DND-41 (cell line): ENCODE measurements at regions not wholly inside any gene's neighbourhood (a gene's known extent, or its start where the extent isn't known, plus 50 kb on each side); places are given as distances from the start of the nearest gene placed in this dataset.
"Not testable (repeated sequence)": the region's sequence is repeated elsewhere in the genome, so short reads cannot be mapped to it uniquely, and the experiment has no call there.

Experiments
- ATAC-seq: fragments of 200-7000 bp; cut with Tn5 transposase; 3 replicates; pipeline ENCODE4 v1.9.1; 2021; ENCODE audit warnings: low read depth; ENCODE audit not compliant: insufficient read depth
- DNase-seq: peaks from one replicate; pipeline ENCODE4 v3.0.0-alpha.2; 2020
- H2AFZ ChIP-seq: 2 replicates; pipeline ENCODE4 v1.6.0; 2012; ENCODE audit warnings: low read depth, low read length
- H3K27ac ChIP-seq: 2 replicates; pipeline ENCODE4 v1.5.1; 2012; ENCODE audit warnings: low read length, inconsistent platforms
- H3K27me3 ChIP-seq: fragments of 200-600 bp; sonication (generic); 2 replicates; pipeline ENCODE4 v1.6.0; 2012; ENCODE audit warnings: low read length, mild to moderate bottlenecking, inconsistent platforms; ENCODE audit not compliant: insufficient read depth, poor library complexity
- H3K36me3 ChIP-seq: 2 replicates; pipeline ENCODE4 v1.5.1; 2012; ENCODE audit warnings: low read length, inconsistent platforms; ENCODE audit not compliant: insufficient read depth
- H3K4me1 ChIP-seq: 2 replicates; pipeline ENCODE4 v1.5.1; 2012; ENCODE audit warnings: mild to moderate bottlenecking, low read length; ENCODE audit not compliant: insufficient read depth
- H3K4me2 ChIP-seq: 2 replicates; pipeline ENCODE4 v1.6.0; 2012; ENCODE audit warnings: mild to moderate bottlenecking, moderate library complexity, low read length, inconsistent platforms; ENCODE audit not compliant: insufficient read depth
- H3K4me3 ChIP-seq, 2 experiments: fragments of 200-600 bp in 1 of 2; shearing (Covaris generic) in 1 of 2; 2 replicates each; pipeline ENCODE4 v1.5.1; 2012 to 2016; ENCODE audit warnings: inconsistent platforms in 2 of 2, low read length in 2 of 2, mild to moderate bottlenecking in 2 of 2, low read depth in 1 of 2, moderate library complexity in 1 of 2
- H3K79me2 ChIP-seq: 2 replicates; pipeline ENCODE4 v1.6.0; 2012; ENCODE audit warnings: low read length, inconsistent platforms; ENCODE audit not compliant: insufficient read depth
- H3K9ac ChIP-seq: 2 replicates; pipeline ENCODE4 v1.6.0; 2012; ENCODE audit warnings: low read depth, mild to moderate bottlenecking, inconsistent platforms, low read length, moderate library complexity
- H3K9me3 ChIP-seq: 2 replicates; pipeline ENCODE4 v1.5.1; 2012; ENCODE audit warnings: low read length, moderate library complexity, mild to moderate bottlenecking, inconsistent platforms; ENCODE audit not compliant: insufficient read depth, severe bottlenecking
- H4K20me1 ChIP-seq: 2 replicates; pipeline ENCODE4 v1.6.0; 2012; ENCODE audit warnings: low read length; ENCODE audit not compliant: insufficient read depth
- EZH2 ChIP-seq: IDR thresholded peaks from 3 replicates; pipeline ENCODE4 v1.6.1; 2012; ENCODE audit warnings: borderline replicate concordance, low read depth, mild to moderate bottlenecking, moderate library complexity, low read length, inconsistent platforms; ENCODE audit not compliant: severe bottlenecking
- TF ChIP-seq, protein P1 (sequence below): IDR thresholded peaks from 2 replicates; pipeline ENCODE4 v1.5.1; 2012; ENCODE audit warnings: borderline replicate concordance, low read length, moderate library complexity, mild to moderate bottlenecking; ENCODE audit not compliant: poor library complexity, severe bottlenecking; ENCODE audit errors: extremely low read depth

DNA sequence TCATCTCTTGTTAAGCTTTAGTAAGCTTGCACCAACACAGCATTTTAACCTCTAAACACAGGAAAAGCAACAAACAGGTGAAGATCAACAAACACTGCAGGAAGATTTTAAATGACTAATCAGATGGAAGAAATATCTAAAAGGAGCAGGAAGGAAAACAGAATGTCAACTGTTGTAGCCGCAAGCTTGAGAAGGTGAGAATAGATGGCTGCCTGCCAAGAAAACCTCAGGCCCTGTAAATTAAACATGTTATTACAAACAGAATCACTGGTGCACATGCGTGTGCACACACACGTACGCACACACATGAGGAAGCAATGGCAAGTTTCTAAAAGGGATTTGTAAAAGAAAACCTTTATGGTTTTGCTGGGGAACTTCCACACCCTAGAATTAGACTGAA, 257.8 kb upstream of the GALNT5 start:
- Histone ChIP-seq H3K79me2 (no peaks in the 10 kb centered on the region), H3K27me3 (no peaks in the 10 kb centered on the region), H4K20me1 (no peaks in the 10 kb centered on the region), H3K4me2 (no peak overlapping the region), H2AFZ (no peak overlapping the region), H3K4me3 (no peak overlapping the region), H3K9ac (no peak overlapping the region), H3K4me1 (no peaks in the 10 kb centered on the region), H3K9me3 (no peaks in the 10 kb centered on the region), H3K36me3 (no peaks in the 10 kb centered on the region), H3K27ac (no peak overlapping the region)
- TF ChIP-seq, protein P1, sequence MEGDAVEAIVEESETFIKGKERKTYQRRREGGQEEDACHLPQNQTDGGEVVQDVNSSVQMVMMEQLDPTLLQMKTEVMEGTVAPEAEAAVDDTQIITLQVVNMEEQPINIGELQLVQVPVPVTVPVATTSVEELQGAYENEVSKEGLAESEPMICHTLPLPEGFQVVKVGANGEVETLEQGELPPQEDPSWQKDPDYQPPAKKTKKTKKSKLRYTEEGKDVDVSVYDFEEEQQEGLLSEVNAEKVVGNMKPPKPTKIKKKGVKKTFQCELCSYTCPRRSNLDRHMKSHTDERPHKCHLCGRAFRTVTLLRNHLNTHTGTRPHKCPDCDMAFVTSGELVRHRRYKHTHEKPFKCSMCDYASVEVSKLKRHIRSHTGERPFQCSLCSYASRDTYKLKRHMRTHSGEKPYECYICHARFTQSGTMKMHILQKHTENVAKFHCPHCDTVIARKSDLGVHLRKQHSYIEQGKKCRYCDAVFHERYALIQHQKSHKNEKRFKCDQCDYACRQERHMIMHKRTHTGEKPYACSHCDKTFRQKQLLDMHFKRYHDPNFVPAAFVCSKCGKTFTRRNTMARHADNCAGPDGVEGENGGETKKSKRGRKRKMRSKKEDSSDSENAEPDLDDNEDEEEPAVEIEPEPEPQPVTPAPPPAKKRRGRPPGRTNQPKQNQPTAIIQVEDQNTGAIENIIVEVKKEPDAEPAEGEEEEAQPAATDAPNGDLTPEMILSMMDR = no peak
- no peak for TF ChIP-seq EZH2
- DNase-seq = no peak
- ATAC-seq = no peak

DNA sequence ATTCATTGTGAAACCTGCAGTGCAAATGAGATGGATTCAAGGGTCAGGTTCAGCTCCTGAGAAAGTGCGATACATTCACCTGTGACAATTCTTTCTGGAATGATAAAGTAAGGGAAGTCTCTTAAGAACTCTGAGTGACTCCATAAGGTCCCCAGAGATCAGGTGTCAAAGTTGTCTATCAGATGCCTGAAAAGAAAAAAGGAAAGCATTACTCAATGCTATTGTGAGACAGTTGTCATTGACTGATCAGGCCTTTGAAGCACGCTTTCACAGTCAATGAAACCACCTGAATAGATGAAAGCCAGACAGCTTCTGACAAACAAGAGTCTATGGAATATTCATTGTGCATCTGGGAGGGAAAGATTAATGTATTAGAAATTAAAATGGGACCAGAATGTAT, 252.7 kb upstream of the GALNT5 start:
- no peak for ATAC-seq
- no peak for DNase-seq

DNA sequence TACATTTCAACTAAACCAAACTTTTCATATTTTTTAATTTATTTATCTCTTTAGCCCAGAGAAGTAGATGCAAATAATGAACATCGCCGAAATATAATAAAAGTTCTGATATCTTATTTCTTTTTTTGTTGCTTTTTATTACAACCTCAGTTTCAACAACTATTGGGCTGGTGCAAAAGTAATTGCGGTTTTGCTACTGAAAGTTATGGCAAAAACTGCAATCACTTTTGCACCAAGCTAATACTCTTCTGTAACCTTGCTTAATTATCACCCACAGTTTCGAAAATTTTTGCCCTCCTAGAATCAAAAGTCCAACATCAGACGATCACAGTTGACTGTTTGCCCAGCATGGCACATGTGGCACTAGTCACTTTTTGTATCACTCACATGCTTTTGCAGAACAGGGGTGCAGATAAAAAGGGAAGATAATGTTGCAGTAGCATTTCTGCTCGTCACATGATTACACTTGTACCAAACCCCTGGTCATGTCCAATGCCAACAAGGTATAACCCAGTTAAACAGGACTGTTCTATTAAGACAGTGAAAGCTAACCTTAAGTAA, 242.4 kb upstream of the GALNT5 start:
- no peaks in the 10 kb centered on the region for H3K9me3 ChIP-seq
- no peaks in the 10 kb centered on the region for H3K27me3 ChIP-seq
- no peak for ATAC-seq
- H3K79me2 ChIP-seq = no peaks in the 10 kb centered on the region
- no peaks in the 10 kb centered on the region for H4K20me1 ChIP-seq
- H3K4me1 ChIP-seq = peaks cover 6% of the 10 kb centered on the region; the same call in 1 of the 2 replicates
- no peak overlapping the region for H3K27ac ChIP-seq
- H3K4me2 ChIP-seq = no peak overlapping the region
- DNase-seq = no peak
- no peak overlapping the region for H2AFZ ChIP-seq
- TF ChIP-seq, protein P1 = no peak
- TF ChIP-seq EZH2 = no peak
- no peaks in the 10 kb centered on the region for H3K36me3 ChIP-seq
- H3K9ac ChIP-seq = no peak overlapping the region
- no peak overlapping the region for H3K4me3 ChIP-seq

More for the DNA sequence above, 252.7 kb upstream of the GALNT5 start:
- Histone ChIP-seq H3K27me3 (no peaks in the 10 kb centered on the region), H3K27ac (no peak overlapping the region), H3K9ac (no peak overlapping the region), H3K79me2 (no peaks in the 10 kb centered on the region), H3K4me1 (no peaks in the 10 kb centered on the region), H3K9me3 (no peaks in the 10 kb centered on the region), H3K36me3 (no peaks in the 10 kb centered on the region), H3K4me3 (no peak overlapping the region), H2AFZ (no peak overlapping the region), H4K20me1 (no peaks in the 10 kb centered on the region), H3K4me2 (no peak overlapping the region)
- TF ChIP-seq, protein P1 = no peak
- no peak for TF ChIP-seq EZH2

DNA sequence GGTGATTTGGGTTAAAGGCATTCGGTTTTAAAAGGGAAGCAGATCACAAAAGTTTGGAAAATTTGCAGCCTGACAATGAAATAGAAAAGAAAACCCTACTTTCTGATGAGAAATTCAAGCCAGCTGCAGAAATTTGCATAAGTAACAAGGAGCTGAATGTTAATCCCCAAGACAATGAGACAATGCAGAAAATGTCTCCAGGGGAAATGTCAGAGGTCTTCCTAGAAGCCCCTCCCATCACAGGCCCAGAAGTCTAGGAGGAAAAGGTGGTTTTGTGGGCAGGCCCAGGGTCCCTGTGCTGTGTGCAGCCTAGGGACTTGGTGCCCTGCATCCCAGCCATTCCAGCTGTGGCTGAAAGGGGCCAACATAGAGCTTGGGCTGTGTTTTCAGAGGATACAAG, 234.2 kb upstream of the GALNT5 start:
- H3K36me3 ChIP-seq, H3K4me2 ChIP-seq, H3K27ac ChIP-seq, H3K79me2 ChIP-seq, H3K4me3 ChIP-seq, H3K27me3 ChIP-seq, H3K4me1 ChIP-seq, H2AFZ ChIP-seq, H3K9me3 ChIP-seq, H3K9ac ChIP-seq, H4K20me1 ChIP-seq: not testable (repeated sequence)
- DNase-seq (peak; percentile 24), ATAC-seq (peak; percentile 55; the same call in 2 of the 3 replicates)
